Activated naive CD4-positive, alpha-beta T cell treated with anti-CD3 and anti-CD28 coated beads for 36 hours (primary cell): ENCODE measurements at regions not wholly inside any gene's neighbourhood (a gene's known extent, or its start where the extent isn't known, plus 50 kb on each side); places are given as distances from the start of the nearest gene placed in this dataset.
"Not testable (repeated sequence)": the region's sequence is repeated elsewhere in the genome, so short reads cannot be mapped to it uniquely, and the experiment has no call there.

Source experiments
- CTCF ChIA-PET: fragments of 350-600 bp; sonication (Branson Sonifier 250); formaldehyde crosslinking; loops from one replicate; lab custom pipeline; 2021; ENCODE audit warnings: antibody characterized with exemption; lab: Charles Lee
- DNase-seq: peaks from one replicate; pipeline ENCODE4 v3.0.0-alpha.2; 2020
- H3K27ac Mint-ChIP-seq: one replicate; pipeline ENCODE4 v1.8.0; 2021; ENCODE audit warnings: mild to moderate bottlenecking, mixed read lengths
- H3K27me3 Mint-ChIP-seq: one replicate; pipeline ENCODE4 v1.8.0; 2021; ENCODE audit warnings: low read depth, mixed read lengths
- H3K36me3 Mint-ChIP-seq: one replicate; pipeline ENCODE4 v1.8.0; 2021; ENCODE audit warnings: low read depth, mixed read lengths
- H3K4me1 Mint-ChIP-seq: one replicate; pipeline ENCODE4 v1.8.0; 2021; ENCODE audit warnings: low read depth, mixed read lengths
- H3K4me3 Mint-ChIP-seq: one replicate; pipeline ENCODE4 v1.8.0; 2021; ENCODE audit warnings: mild to moderate bottlenecking, moderate library complexity, mixed read lengths
- H3K9me3 Mint-ChIP-seq: one replicate; pipeline ENCODE4 v1.8.0; 2021; ENCODE audit warnings: mixed read lengths
- intact Hi-C: fragments of 100-400 bp; cut with micrococcal nuclease; formaldehyde crosslinking; loops from one replicate; pipeline ENCODE4 v1.15.1; 2023

- no peak for DNase-seq
- Mint-ChIP-seq H3K4me3 (no peak overlapping the region), H3K27me3 (no peaks in the 10 kb centered on the region), H3K36me3 (no peaks in the 10 kb centered on the region), H3K9me3 (no peaks in the 10 kb centered on the region), H3K4me1 (no peaks in the 10 kb centered on the region), H3K27ac (no peak overlapping the region)
- CTCF ChIA-PET = interaction anchor here (0.6 kb wide), 1 partner anchor 56 kb away, joined by 3 read pairs; no protein-coding TSS in a partner anchor
- intact Hi-C loops = no loop called here
These were observed 190.3 kb upstream of the GRM3 start for GRCh38 chr7:86453454-86453853.

- DNase-seq = no peak
- no peaks in the 10 kb centered on the region for H3K36me3 Mint-ChIP-seq
- no peaks in the 10 kb centered on the region for H3K4me1 Mint-ChIP-seq
- no peak overlapping the region for H3K4me3 Mint-ChIP-seq
- H3K9me3 Mint-ChIP-seq = no peaks in the 10 kb centered on the region
- intact Hi-C loops = no loop called here
- H3K27ac Mint-ChIP-seq = no peak overlapping the region
- CTCF ChIA-PET = no interaction called here
- no peaks in the 10 kb centered on the region for H3K27me3 Mint-ChIP-seq
These were observed 194.9 kb upstream of the GRM3 start for GRCh38 chr7:86448856-86449255.

DNA sequence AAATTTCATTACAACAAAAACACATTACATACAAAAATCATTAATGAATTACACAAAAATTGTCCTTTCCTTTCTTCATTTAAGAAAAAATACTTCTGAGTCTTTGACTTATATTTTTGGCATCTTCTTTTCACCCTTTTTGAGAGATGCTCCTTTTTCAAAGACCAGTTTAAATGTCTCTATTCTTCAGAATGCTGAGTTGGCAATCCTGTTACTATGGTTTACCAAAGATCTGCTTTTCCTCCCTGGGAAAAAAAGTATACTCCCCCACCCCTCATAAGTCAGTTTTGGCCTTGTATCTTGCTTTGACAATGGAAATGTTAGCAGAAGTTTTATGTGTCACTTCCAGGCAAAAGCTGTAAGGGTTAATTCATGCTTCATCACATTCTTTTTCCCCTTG is 198.4 kb upstream of the GRM3 start:
- H3K4me1 Mint-ChIP-seq = no peaks in the 10 kb centered on the region
- CTCF ChIA-PET = interaction anchor here (1.5 kb wide), 1 partner anchor 25 kb away, joined by 5 read pairs; no protein-coding TSS in a partner anchor
- intact Hi-C loops = no loop called here
- no peaks in the 10 kb centered on the region for H3K27me3 Mint-ChIP-seq
- no peak overlapping the region for H3K27ac Mint-ChIP-seq
- no peaks in the 10 kb centered on the region for H3K9me3 Mint-ChIP-seq
- DNase-seq = no peak
- H3K36me3 Mint-ChIP-seq = no peaks in the 10 kb centered on the region
- no peak overlapping the region for H3K4me3 Mint-ChIP-seq

DNA sequence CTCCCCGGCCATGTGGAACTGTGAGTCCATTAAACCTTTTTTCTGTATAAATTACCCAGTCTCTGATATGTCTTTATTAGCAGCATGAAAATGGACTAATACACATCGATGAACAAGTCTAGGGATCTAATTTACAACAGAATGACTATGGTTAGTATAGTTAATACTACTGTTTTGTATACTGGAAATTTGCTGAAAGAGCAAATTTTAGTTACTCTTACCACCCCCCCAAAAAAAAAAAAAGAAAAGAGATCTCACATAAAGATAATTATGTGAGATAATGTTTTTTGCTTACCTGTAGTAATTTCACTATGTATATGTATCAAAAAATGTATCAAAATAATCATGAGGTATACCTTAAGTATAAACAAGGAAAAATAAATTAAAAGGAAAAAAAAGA is 199.5 kb upstream of the GRM3 start:
- Mint-ChIP-seq H3K9me3 (no peaks in the 10 kb centered on the region), H3K27me3 (no peaks in the 10 kb centered on the region), H3K27ac (no peak overlapping the region), H3K4me1 (no peaks in the 10 kb centered on the region), H3K4me3 (no peak overlapping the region), H3K36me3 (no peaks in the 10 kb centered on the region)
- DNase-seq = no peak
- CTCF ChIA-PET = interaction anchor here (1.5 kb wide), 1 partner anchor 26 kb away, joined by 5 read pairs; no protein-coding TSS in a partner anchor
- intact Hi-C loops = no loop called here

DNA sequence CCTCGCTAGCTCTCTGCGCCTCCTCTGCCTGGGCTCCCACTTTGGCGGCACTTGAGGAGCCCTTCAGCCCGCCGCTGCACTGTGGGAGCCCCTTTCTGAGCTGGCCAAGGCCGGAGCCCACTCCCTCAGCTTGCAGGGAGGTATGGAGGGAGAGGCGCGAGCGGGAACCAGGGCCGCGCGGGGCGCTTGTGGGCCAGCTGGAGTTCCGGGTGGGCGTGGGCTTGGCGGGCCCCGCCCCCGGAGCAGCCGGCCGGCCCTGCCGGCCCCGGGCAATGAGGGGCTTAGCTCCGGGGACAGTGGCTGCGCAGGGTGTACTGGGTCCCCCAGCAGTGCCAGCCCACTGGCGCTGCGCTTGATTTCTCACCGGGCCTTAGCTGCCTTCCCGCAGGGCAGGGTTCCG is 203.3 kb upstream of the GRM3 start:
- CTCF ChIA-PET, H3K27me3 Mint-ChIP-seq, DNase-seq: not testable (repeated sequence)

GRCh38 chr7:86437951-86438450 is 205.7 kb upstream of the GRM3 start:
- H3K27me3 Mint-ChIP-seq = no peaks in the 10 kb centered on the region
- no peaks in the 10 kb centered on the region for H3K4me1 Mint-ChIP-seq
- intact Hi-C loops = no loop called here
- no peaks in the 10 kb centered on the region for H3K9me3 Mint-ChIP-seq
- no peaks in the 10 kb centered on the region for H3K36me3 Mint-ChIP-seq
- no peak for DNase-seq
- no peak overlapping the region for H3K27ac Mint-ChIP-seq
- H3K4me3 Mint-ChIP-seq = no peak overlapping the region
- CTCF ChIA-PET = interaction anchor here (0.6 kb wide), 1 partner anchor 467 kb away, joined by 3 read pairs; no protein-coding TSS in a partner anchor

More for the DNA sequence above, 203.3 kb upstream of the GRM3 start:
- H3K36me3 Mint-ChIP-seq, intact Hi-C loops, H3K4me3 Mint-ChIP-seq, H3K27ac Mint-ChIP-seq, H3K9me3 Mint-ChIP-seq, H3K4me1 Mint-ChIP-seq: not testable (repeated sequence)

- intact Hi-C loops = no loop called here
- H3K27ac Mint-ChIP-seq = no peak overlapping the region
These were observed 211.9 kb upstream of the GRM3 start for GRCh38 chr7:86431761-86432160.

GRCh38 chr7:86411814-86412213 is 231.9 kb upstream of the GRM3 start:
- Mint-ChIP-seq H3K4me3 (no peak overlapping the region), H3K27ac (no peak overlapping the region), H3K36me3 (no peaks in the 10 kb centered on the region), H3K27me3 (no peaks in the 10 kb centered on the region), H3K9me3 (no peaks in the 10 kb centered on the region), H3K4me1 (no peaks in the 10 kb centered on the region)
- intact Hi-C loops = no loop called here
- CTCF ChIA-PET = interaction anchor here (0.6 kb wide), 1 partner anchor 1362 kb away, joined by 7 read pairs; no protein-coding TSS in a partner anchor
- DNase-seq = no peak

More at GRCh38 chr7:86431761-86432160, 211.9 kb upstream of the GRM3 start:
- Mint-ChIP-seq H3K9me3 (no peaks in the 10 kb centered on the region), H3K36me3 (no peaks in the 10 kb centered on the region), H3K27me3 (no peaks in the 10 kb centered on the region), H3K4me3 (no peak overlapping the region), H3K4me1 (no peaks in the 10 kb centered on the region)
- no peak for DNase-seq
- CTCF ChIA-PET = no interaction called here

DNA sequence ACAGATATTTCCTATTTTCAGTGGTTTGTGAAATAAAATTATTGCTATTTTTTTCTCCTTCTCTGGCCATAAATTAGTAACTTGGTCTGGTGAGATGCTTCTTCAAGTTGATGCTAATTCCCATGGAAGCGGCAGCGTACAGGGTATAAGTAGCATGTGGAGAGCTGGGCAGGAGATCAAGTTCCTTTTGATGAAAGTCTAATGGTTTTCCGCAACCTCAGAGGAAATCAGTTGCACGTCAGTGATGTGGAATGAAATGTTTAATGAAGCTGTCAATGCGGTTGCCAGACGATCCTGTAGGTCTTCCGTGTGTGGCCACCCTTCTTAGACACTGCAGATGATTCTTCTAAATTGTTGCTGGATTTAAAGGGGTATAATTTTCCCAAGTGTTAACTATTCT is 236.4 kb upstream of the GRM3 start:
- CTCF ChIA-PET = no interaction called here
- no peaks in the 10 kb centered on the region for H3K36me3 Mint-ChIP-seq
- DNase-seq = no peak
- no peak overlapping the region for H3K4me3 Mint-ChIP-seq
- H3K27ac Mint-ChIP-seq = no peak overlapping the region
- H3K9me3 Mint-ChIP-seq = no peaks in the 10 kb centered on the region
- intact Hi-C loops = no loop called here
- no peaks in the 10 kb centered on the region for H3K4me1 Mint-ChIP-seq
- H3K27me3 Mint-ChIP-seq = no peaks in the 10 kb centered on the region

- no peak overlapping the region for H3K4me3 Mint-ChIP-seq
- H3K36me3 Mint-ChIP-seq = no peaks in the 10 kb centered on the region
- no peak overlapping the region for H3K27ac Mint-ChIP-seq
- intact Hi-C loops = no loop called here
- no peak for DNase-seq
- H3K27me3 Mint-ChIP-seq = no peaks in the 10 kb centered on the region
- H3K4me1 Mint-ChIP-seq = no peaks in the 10 kb centered on the region
- H3K9me3 Mint-ChIP-seq = peaks cover 3% of the 10 kb centered on the region
- CTCF ChIA-PET = no interaction called here
These were observed 251.9 kb upstream of the GRM3 start for GRCh38 chr7:86391813-86392212.

DNA sequence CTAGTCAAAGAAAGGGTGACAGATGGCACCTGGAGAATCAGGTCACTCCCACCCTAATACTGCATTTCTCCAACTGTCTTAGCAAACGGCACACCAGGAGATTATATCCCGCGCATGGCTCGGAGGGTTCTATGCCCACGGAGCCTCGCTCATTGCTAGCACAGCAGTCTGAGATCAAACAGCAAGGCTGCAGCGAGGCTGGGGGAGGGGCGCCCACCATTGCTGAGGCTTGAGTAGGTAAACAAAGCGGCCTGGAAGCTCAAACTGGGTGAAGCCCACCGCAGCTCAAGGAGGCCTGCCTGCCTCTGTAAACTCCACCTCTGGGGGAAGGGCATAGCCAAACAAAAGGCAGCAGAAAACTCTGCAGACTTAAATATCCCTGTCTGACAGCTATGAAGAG is 268.1 kb upstream of the GRM3 start:
- H3K36me3 Mint-ChIP-seq, CTCF ChIA-PET, H3K4me3 Mint-ChIP-seq, DNase-seq, H3K27me3 Mint-ChIP-seq, intact Hi-C loops, H3K4me1 Mint-ChIP-seq, H3K27ac Mint-ChIP-seq: not testable (repeated sequence)
- H3K9me3 Mint-ChIP-seq = peaks cover 22% of the 10 kb centered on the region

GRCh38 chr7:86372262-86372661 is 271.4 kb upstream of the GRM3 start:
- Mint-ChIP-seq H3K27me3 (no peaks in the 10 kb centered on the region), H3K9me3 (peaks cover 5% of the 10 kb centered on the region), H3K4me3 (no peak overlapping the region), H3K4me1 (no peaks in the 10 kb centered on the region), H3K27ac (no peak overlapping the region), H3K36me3 (no peaks in the 10 kb centered on the region)
- intact Hi-C loops = no loop called here
- DNase-seq = no peak
- CTCF ChIA-PET = no interaction called here

DNA sequence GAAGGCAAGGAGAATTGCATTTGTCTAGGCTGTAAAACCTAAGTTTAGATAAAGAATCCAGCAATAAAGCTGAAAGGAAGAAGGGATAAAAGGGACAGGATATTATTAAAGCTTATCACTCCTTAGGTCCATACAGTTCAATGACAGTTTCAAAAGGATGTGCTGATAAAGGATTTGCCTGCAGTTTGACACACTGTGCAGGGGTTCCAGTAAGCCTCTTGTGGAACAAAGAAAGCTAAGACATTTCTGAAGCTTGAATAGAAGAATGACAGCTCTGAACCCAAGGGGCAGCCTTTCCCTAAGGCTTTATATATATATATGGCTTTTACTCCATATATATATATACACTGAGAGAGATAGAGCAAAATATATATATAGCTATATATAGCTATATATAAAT is 276.8 kb upstream of the GRM3 start:
- H3K4me3 Mint-ChIP-seq = no peak overlapping the region
- intact Hi-C loops = no loop called here
- H3K27ac Mint-ChIP-seq = no peak overlapping the region
- DNase-seq = no peak
- peaks cover 3% of the 10 kb centered on the region for H3K9me3 Mint-ChIP-seq
- no peaks in the 10 kb centered on the region for H3K27me3 Mint-ChIP-seq
- CTCF ChIA-PET = no interaction called here
- H3K4me1 Mint-ChIP-seq = no peaks in the 10 kb centered on the region
- H3K36me3 Mint-ChIP-seq = no peaks in the 10 kb centered on the region
